ENCODE measurements at regions not wholly inside any gene's neighbourhood (a gene's known extent, or its start where the extent isn't known, plus 50 kb on each side); places are given as distances from the start of the nearest gene placed in this dataset.

GRCh38 chr5:17697671-17698070, 63.4 kb downstream of the TAF11L14 start:
- TF ChIP-seq SUZ12 (IDR thresholded peaks at IDR 0.05; ENCODE audit: extremely low read depth, insufficient read depth, insufficient read length) (no peak), YY1 (IDR thresholded peaks at IDR 0.05; ENCODE audit: insufficient read depth, insufficient read length) (no peak)

Measured in NT2/D1 (cell line).